HepG2 (cell line): ENCODE measurements at regions not wholly inside any gene's neighbourhood (a gene's known extent, or its start where the extent isn't known, plus 50 kb on each side); places are given as distances from the start of the nearest gene placed in this dataset.

Experiments
- ATAC-seq: fragments of 200-7000 bp; cut with Tn5 transposase; 3 replicates; pipeline ENCODE4 v1.9.1; 2020; ENCODE audit warnings: mild to moderate bottlenecking, moderate library complexity
- BruUV-seq: library from RNA; stranded (reverse); fragments of 400-500 nt; replicated peaks from 2 replicates; lab custom pipeline; 2021; lab: Mats Ljungman, UMichigan
- CTCF ChIA-PET: fragments of 300-600 bp; formaldehyde crosslinking; extraction: SDS; loops from one replicate; lab custom pipeline; 2021; ENCODE audit warnings: low total read pairs, inconsistent platforms, low intra/inter-chr PET ratio; lab: Yijun Ruan, JAX
- POLR2A ChIA-PET: fragments of 350-600 bp; sonication (Branson Sonifier 250); formaldehyde crosslinking; loops from one replicate; lab custom pipeline; 2020; ENCODE audit warnings: antibody characterized with exemption, inconsistent platforms; lab: Yijun Ruan, JAX
- DNase-seq: peaks from one replicate; pipeline ENCODE4 v3.0.0-alpha.2; 2015; ENCODE audit warnings: low spot score
- FAIRE-seq: peaks from 3 replicates; lab custom pipeline; 2011; peaks lifted over from hg19 to GRCh38; lab: Jason Lieb, UNC
- H2AFZ ChIP-seq: one replicate; pipeline ENCODE4 v1.6.1; 2011; ENCODE audit warnings: low read length, inconsistent platforms
- H3K27ac ChIP-seq: fragments of 300-600 bp; 3 replicates; pipeline ENCODE4 v1.8.0; 2011; ENCODE audit warnings: mixed run types, mild to moderate bottlenecking, mixed read lengths, low read length, inconsistent platforms; ENCODE audit not compliant: insufficient read depth; ENCODE audit errors: extremely low read length
- H3K27me3 ChIP-seq, 2 experiments: fragments of 200-600 bp in 1 of 2; 2 replicates in 1 of 2; 3 replicates in 1 of 2; pipeline versions ENCODE4 v1.6.0 to v1.8.0; 2011; ENCODE audit warnings: low read length in 2 of 2, mild to moderate bottlenecking in 2 of 2, moderate library complexity in 2 of 2, inconsistent platforms in 1 of 2; ENCODE audit not compliant: insufficient read depth in 2 of 2, control insufficient read depth in 1 of 2
- H3K36me3 ChIP-seq, 2 experiments: fragments of 200-600 bp in 1 of 2; replicated peaks in 1 of 2; 2 replicates in 1 of 2; 3 replicates in 1 of 2; pipeline versions ENCODE4 v1.5.1 to v1.8.0; 2011; ENCODE audit warnings: low read length in 2 of 2, inconsistent platforms in 1 of 2; ENCODE audit not compliant: insufficient read depth in 2 of 2, control insufficient read depth in 1 of 2
- H3K4me1 ChIP-seq: 2 replicates; pipeline ENCODE4 v1.5.1; 2012; ENCODE audit warnings: low read length, inconsistent platforms; ENCODE audit not compliant: insufficient read depth
- H3K4me2 ChIP-seq: 2 replicates; pipeline ENCODE4 v1.6.0; 2011; ENCODE audit warnings: low read depth, low read length, inconsistent platforms
- H3K4me3 ChIP-seq, 3 experiments: fragments of 200-600 bp in 1 of 3; sonication (generic), shearing (Covaris generic) in 1 of 3; replicated peaks in 1 of 3; 2 replicates each; pipeline ENCODE4 v1.5.1; 2011 to 2016; ENCODE audit warnings: low read length in 3 of 3, inconsistent platforms in 2 of 3, low read depth in 2 of 3, mild to moderate bottlenecking in 2 of 3, control low read depth in 1 of 3, mixed read lengths in 1 of 3; ENCODE audit not compliant: insufficient read depth in 1 of 3
- H3K79me2 ChIP-seq: one replicate; pipeline ENCODE4 v1.6.1; 2011; ENCODE audit warnings: low read length, inconsistent platforms; ENCODE audit not compliant: insufficient read depth
- H3K9ac ChIP-seq: 2 replicates; pipeline ENCODE4 v1.6.0; 2011; ENCODE audit warnings: mild to moderate bottlenecking, low read depth, low read length, inconsistent platforms; ENCODE audit not compliant: insufficient read depth
- H3K9me3 ChIP-seq: 2 replicates; pipeline ENCODE4 v1.5.1; 2012; ENCODE audit warnings: mild to moderate bottlenecking, low read length
- H4K20me1 ChIP-seq: 2 replicates; pipeline ENCODE4 v1.6.0; 2011; ENCODE audit warnings: inconsistent platforms, mild to moderate bottlenecking, low read length, moderate library complexity; ENCODE audit not compliant: insufficient read depth
- AHDC1 ChIP-seq: sonication (generic); formaldehyde crosslinking; IDR thresholded peaks from 2 replicates; pipeline ENCODE4 v1.5.1; 2020; ENCODE audit warnings: mild to moderate bottlenecking, missing genetic modification reagents, borderline replicate concordance
- CSRNP2 ChIP-seq: sonication (generic); formaldehyde crosslinking; conservative IDR thresholded peaks from 2 replicates; pipeline ENCODE4 v1.8.0; 2022; ENCODE audit warnings: low read depth, missing genetic modification reagents
- GATAD1 ChIP-seq: IDR thresholded peaks from 2 replicates; pipeline ENCODE4 v1.6.1; 2016; ENCODE audit warnings: missing genetic modification reagents, missing compliant biosample characterization
- GPBP1L1 ChIP-seq: sonication (generic); formaldehyde crosslinking; IDR thresholded peaks from 2 replicates; pipeline ENCODE4 v1.5.0; 2020; ENCODE audit warnings: mild to moderate bottlenecking, missing genetic modification reagents
- NR0B2 ChIP-seq: sonication (generic); formaldehyde crosslinking; IDR thresholded peaks from 2 replicates; pipeline ENCODE4 v1.4.0; 2020; ENCODE audit warnings: mild to moderate bottlenecking, missing genetic modification reagents
- ZNF33B ChIP-seq: sonication (generic); formaldehyde crosslinking; IDR thresholded peaks from 2 replicates; pipeline ENCODE4 v1.5.1; 2020; ENCODE audit warnings: mild to moderate bottlenecking, missing genetic modification reagents
- ZNF451 ChIP-seq: sonication (generic); formaldehyde crosslinking; IDR thresholded peaks from 2 replicates; pipeline ENCODE4 v1.5.0; 2020; ENCODE audit warnings: mild to moderate bottlenecking, missing genetic modification reagents
- WGBS: methylation state at CpG from one replicate; pipeline ENCODE4 v1.1.6; 2017; ENCODE audit warnings: low lambda C conversion rate; 5-methylcytosine and 5-hydroxymethylcytosine counted together
- in situ Hi-C: cut with HindIII; loops from 2 replicates; pipeline ENCODE4 v1.10.0; 2017; ENCODE audit warnings: low pct_unique_long_range_greater_than_20kb; ENCODE audit not compliant: extremely low pct_ligation_motif_present
- intact Hi-C: fragments of 100-400 bp; cut with micrococcal nuclease; formaldehyde crosslinking; loops from one replicate; pipeline ENCODE4 v1.10.0; 2022; ENCODE audit not compliant: unreplicated experiment

- POLR2A ChIA-PET: no interaction called here
- H3K36me3 ChIP-seq: no peaks in the 10 kb centered on the region
- no peak overlapping the region for H3K4me3 ChIP-seq
- no peaks in the 10 kb centered on the region for H3K4me1 ChIP-seq
- 0 out of 2 replicates have a peak, but pooled peaks cover under 1% of the 10 kb centered on the region for H3K9me3 ChIP-seq
- no peaks in the 10 kb centered on the region for H3K79me2 ChIP-seq
- no peak for TF ChIP-seq ZNF33B (CRISPR knock-in tag)
- no peak for TF ChIP-seq GATAD1 (CRISPR knock-in tag)
- in situ Hi-C loops (no loop called here), intact Hi-C loops (no loop called here)
- H3K27ac ChIP-seq: no peak overlapping the region
- no TSS peak for BruUV-seq
- FAIRE-seq (no peak), DNase-seq (no peak), ATAC-seq (no peak)
- no peak overlapping the region for H2AFZ ChIP-seq
- CTCF ChIA-PET: no interaction called here
- WGBS: 3% methylated on average over 2 of the region's 2 CpGs
- no peak overlapping the region for H3K9ac ChIP-seq
- no peak overlapping the region for H3K4me2 ChIP-seq
- no peaks in the 10 kb centered on the region for H3K27me3 ChIP-seq
- no peaks in the 10 kb centered on the region for H4K20me1 ChIP-seq
Measured at GRCh38 chr2:133643863-133644262, 75.6 kb upstream of the NCKAP5 start.

- H3K9me3 ChIP-seq: peaks cover 5% of the 10 kb centered on the region; the same call in 1 of the 2 replicates
- no peak overlapping the region for H3K27ac ChIP-seq
- H3K79me2 ChIP-seq: no peaks in the 10 kb centered on the region
- H2AFZ ChIP-seq: no peak overlapping the region
- FAIRE-seq (no peak), DNase-seq (no peak), ATAC-seq (no peak)
- H3K4me3 ChIP-seq: no peak overlapping the region
- H3K4me1 ChIP-seq: no peaks in the 10 kb centered on the region
- no peak overlapping the region for H3K9ac ChIP-seq
- in situ Hi-C loops: no loop called here
- CTCF ChIA-PET: no interaction called here
- no peak overlapping the region for H3K4me2 ChIP-seq
- no peaks in the 10 kb centered on the region for H4K20me1 ChIP-seq
- no peaks in the 10 kb centered on the region for H3K36me3 ChIP-seq
- POLR2A ChIA-PET: no interaction called here
- BruUV-seq: no TSS peak
- H3K27me3 ChIP-seq: no peaks in the 10 kb centered on the region
- intact Hi-C loops: no loop called here
- TF ChIP-seq NR0B2 (CRISPR knock-in tag): no peak
- no peak for TF ChIP-seq GPBP1L1
- no peak for TF ChIP-seq CSRNP2
- TF ChIP-seq ZNF451 (CRISPR knock-in tag): no peak
- no peak for TF ChIP-seq AHDC1 (CRISPR knock-in tag)
Measured at GRCh38 chr2:133644846-133645245, 76.6 kb upstream of the NCKAP5 start.
